B cell (primary cell): ENCODE measurements at regions not wholly inside any gene's neighbourhood (a gene's known extent, or its start where the extent isn't known, plus 50 kb on each side); places are given as distances from the start of the nearest gene placed in this dataset.

ENCODE experiments used
- ATAC-seq: fragments of 200-7000 bp; cut with Tn5 transposase; one replicate; pipeline ENCODE4 v1.10.0; 2021; ENCODE audit warnings: low read depth, mild to moderate bottlenecking, moderate number of reproducible peaks, moderate library complexity
- CTCF ChIA-PET: fragments of 350-600 bp; sonication (Branson Sonifier 250); formaldehyde crosslinking; loops from one replicate; lab custom pipeline; 2021; ENCODE audit warnings: antibody characterized with exemption, inconsistent platforms; lab: Charles Lee
- POLR2A ChIA-PET: fragments of 350-600 bp; sonication (Branson Sonifier 250); formaldehyde crosslinking; loops from one replicate; lab custom pipeline; 2021; ENCODE audit warnings: antibody characterized with exemption; lab: Charles Lee
- DNase-seq: peaks from one replicate; pipeline ENCODE4 v3.0.0; 2013
- H2AFZ ChIP-seq: 2 replicates; pipeline ENCODE4 v1.6.1; 2012; ENCODE audit warnings: mild to moderate bottlenecking, low read depth, low read length; ENCODE audit not compliant: insufficient read depth, poor library complexity, severe bottlenecking
- H3K27ac ChIP-seq, 2 donors: 1 replicate in 1 of 2; 2 replicates in 1 of 2; pipeline ENCODE4 v1.5.1; 2012 to 2013; ENCODE audit warnings: low read length in 2 of 2, mild to moderate bottlenecking in 2 of 2, moderate library complexity in 1 of 2
- H3K27me3 ChIP-seq, 4 experiments: fragments of 200-600 bp in 1 of 4; sonication (generic) in 1 of 4; replicated peaks in 1 of 4; 1 replicate in 2 of 4; 2 replicates in 2 of 4; pipeline versions ENCODE4 v1.6.1 to v1.7.0; 2013 to 2016; ENCODE audit warnings: low read length in 3 of 4, mild to moderate bottlenecking in 2 of 4, mixed read lengths in 1 of 4, moderate library complexity in 1 of 4; ENCODE audit not compliant: insufficient read depth in 4 of 4, control insufficient read depth in 3 of 4; ENCODE audit errors: control extremely low read depth in 1 of 4
- H3K36me3 ChIP-seq, 2 experiments: replicated peaks in 1 of 2; 1 replicate in 1 of 2; 2 replicates in 1 of 2; pipeline versions ENCODE4 v1.6.1 to v1.7.1; 2013; ENCODE audit warnings: low read length in 1 of 2; ENCODE audit not compliant: insufficient read depth in 2 of 2, control insufficient read depth in 1 of 2; ENCODE audit errors: control extremely low read depth in 1 of 2, extremely low read depth in 1 of 2
- H3K4me1 ChIP-seq, 2 donors: fragments of 200-600 bp in 1 of 2; sonication (generic) in 1 of 2; 1 replicate in 1 of 2; 2 replicates in 1 of 2; pipeline versions ENCODE4 v1.5.1 to v1.6.1; 2013 to 2017; ENCODE audit warnings: low read length in 2 of 2; ENCODE audit not compliant: control insufficient read depth in 2 of 2, insufficient read depth in 2 of 2
- H3K4me2 ChIP-seq: replicated peaks from 2 replicates; pipeline ENCODE3; 2012; ENCODE audit warnings: mild to moderate bottlenecking, low read depth, low read length; ENCODE audit not compliant: poor library complexity, severe bottlenecking
- H3K4me3 ChIP-seq, 5 experiments: fragments of 200-600 bp in 1 of 5; sonication (generic) in 1 of 5; 1 replicate in 3 of 5; 2 replicates in 2 of 5; pipeline versions ENCODE4 v1.5.1 to v1.7.0; 2011 to 2016; ENCODE audit warnings: low read length in 4 of 5, mild to moderate bottlenecking in 4 of 5, low read depth in 2 of 5, control low read depth in 1 of 5, moderate library complexity in 1 of 5; ENCODE audit not compliant: insufficient read depth in 1 of 5; ENCODE audit errors: control extremely low read depth in 1 of 5, extremely low read depth in 1 of 5
- H3K79me2 ChIP-seq: fragments of 200-600 bp; sonication (generic); one replicate; pipeline ENCODE4 v1.6.0; 2016; ENCODE audit warnings: low read length; ENCODE audit not compliant: control insufficient read depth, insufficient read depth
- H3K9ac ChIP-seq: fragments of 200-600 bp; sonication (generic); 2 replicates; pipeline ENCODE4 v1.6.1; 2017; ENCODE audit warnings: mild to moderate bottlenecking, low read length, moderate library complexity
- H3K9me3 ChIP-seq, 3 donors: one replicate each; pipeline versions ENCODE4 v1.6.1 to v1.7.1; 2013; ENCODE audit warnings: low read length in 2 of 3; ENCODE audit not compliant: control insufficient read depth in 2 of 3, insufficient read depth in 1 of 3; ENCODE audit errors: control extremely low read depth in 1 of 3
- H4K20me1 ChIP-seq: 2 replicates; pipeline ENCODE4 v1.6.0; 2012; ENCODE audit warnings: mild to moderate bottlenecking, low read length; ENCODE audit not compliant: insufficient read depth, control insufficient read depth, poor library complexity, severe bottlenecking
- H3K27ac Mint-ChIP-seq: one replicate; pipeline ENCODE4 v1.8.0; 2021; ENCODE audit warnings: mixed read lengths
- H3K27me3 Mint-ChIP-seq: one replicate; pipeline ENCODE4 v1.8.0; 2021; ENCODE audit warnings: mixed read lengths
- H3K4me1 Mint-ChIP-seq: one replicate; pipeline ENCODE4 v1.8.0; 2021; ENCODE audit warnings: mixed read lengths
- H3K4me3 Mint-ChIP-seq: one replicate; pipeline ENCODE4 v1.8.0; 2021; ENCODE audit warnings: mixed read lengths
- H3K9me3 Mint-ChIP-seq: one replicate; pipeline ENCODE4 v1.8.0; 2022; ENCODE audit warnings: mixed read lengths; ENCODE audit not compliant: insufficient read depth
- EZH2 ChIP-seq: IDR thresholded peaks from 2 replicates; pipeline ENCODE4 v1.6.1; 2012; ENCODE audit warnings: borderline replicate concordance, low read depth, mild to moderate bottlenecking, moderate library complexity, low read length; ENCODE audit not compliant: insufficient read depth, poor library complexity, severe bottlenecking
- WGBS: methylation state at CpG from one replicate; pipeline ENCODE4 v1.1.5; 2013; ENCODE audit warnings: missing lambda C conversion rate; ENCODE audit not compliant: insufficient coverage; 5-methylcytosine and 5-hydroxymethylcytosine counted together
- intact Hi-C: fragments of 100-400 bp; cut with micrococcal nuclease; formaldehyde crosslinking; loops from one replicate; pipeline ENCODE4 v1.10.0; 2022
- TF ChIP-seq, protein P1 (sequence below): fragments of 200-600 bp; IDR thresholded peaks from one replicate; pipeline ENCODE4 v1.8.0; 2022; ENCODE audit warnings: antibody characterized with exemption, mild to moderate bottlenecking

DNA sequence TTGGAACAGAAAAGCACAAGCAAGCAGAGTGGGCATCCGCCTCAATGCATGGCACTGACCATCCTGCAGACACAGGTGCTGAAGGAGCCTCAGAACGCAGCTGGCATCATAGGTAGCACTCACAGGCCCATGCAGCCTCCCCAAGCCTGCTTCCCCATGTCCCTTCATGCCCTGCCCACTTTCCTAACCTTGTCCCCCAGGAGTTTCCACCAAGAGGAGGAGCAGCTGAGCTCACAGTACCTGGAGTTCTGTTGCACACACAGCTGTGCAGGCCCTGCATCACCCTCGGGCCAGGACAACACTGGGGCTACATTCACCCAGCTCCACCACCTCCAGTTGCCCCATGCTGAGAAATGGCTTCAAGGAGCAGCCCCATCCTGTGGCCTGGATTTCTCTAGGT is 83.4 kb downstream of the SETD4 start:
- ChIA-PET CTCF (no interaction called here), POLR2A (no interaction called here)
- Mint-ChIP-seq H3K27ac (no peak overlapping the region), H3K27me3 (peaks cover 35% of the 10 kb centered on the region), H3K4me3 (no peak overlapping the region), H3K4me1 (peaks cover 9% of the 10 kb centered on the region), H3K9me3 (peaks cover 4% of the 10 kb centered on the region)
- intact Hi-C loops: no loop called here
- Histone ChIP-seq H4K20me1 (no peaks in the 10 kb centered on the region), H3K9me3 (peaks cover 2 to 6% (median 6%) of the 10 kb centered on the region in 3 donors), H3K36me3 (no peaks in the 10 kb centered on the region), H3K4me3 (no peak overlapping the region), H2AFZ (no peak overlapping the region), H3K4me1 (peaks cover 0 to 7% of the 10 kb centered on the region in 2 donors), H3K27me3 (peaks cover 0 to 13% (median 6%) of the 10 kb centered on the region in 4 experiments), H3K4me2 (no peak overlapping the region), H3K79me2 (no peaks in the 10 kb centered on the region), H3K9ac (no peak overlapping the region), H3K27ac (no peak overlapping the region)
- DNase-seq (no peak), ATAC-seq (no peak)
- WGBS: 77% methylated on average over 3 of the region's 3 CpGs
- TF ChIP-seq, protein P1, sequence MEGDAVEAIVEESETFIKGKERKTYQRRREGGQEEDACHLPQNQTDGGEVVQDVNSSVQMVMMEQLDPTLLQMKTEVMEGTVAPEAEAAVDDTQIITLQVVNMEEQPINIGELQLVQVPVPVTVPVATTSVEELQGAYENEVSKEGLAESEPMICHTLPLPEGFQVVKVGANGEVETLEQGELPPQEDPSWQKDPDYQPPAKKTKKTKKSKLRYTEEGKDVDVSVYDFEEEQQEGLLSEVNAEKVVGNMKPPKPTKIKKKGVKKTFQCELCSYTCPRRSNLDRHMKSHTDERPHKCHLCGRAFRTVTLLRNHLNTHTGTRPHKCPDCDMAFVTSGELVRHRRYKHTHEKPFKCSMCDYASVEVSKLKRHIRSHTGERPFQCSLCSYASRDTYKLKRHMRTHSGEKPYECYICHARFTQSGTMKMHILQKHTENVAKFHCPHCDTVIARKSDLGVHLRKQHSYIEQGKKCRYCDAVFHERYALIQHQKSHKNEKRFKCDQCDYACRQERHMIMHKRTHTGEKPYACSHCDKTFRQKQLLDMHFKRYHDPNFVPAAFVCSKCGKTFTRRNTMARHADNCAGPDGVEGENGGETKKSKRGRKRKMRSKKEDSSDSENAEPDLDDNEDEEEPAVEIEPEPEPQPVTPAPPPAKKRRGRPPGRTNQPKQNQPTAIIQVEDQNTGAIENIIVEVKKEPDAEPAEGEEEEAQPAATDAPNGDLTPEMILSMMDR: no peak
- no peak for TF ChIP-seq EZH2

DNA sequence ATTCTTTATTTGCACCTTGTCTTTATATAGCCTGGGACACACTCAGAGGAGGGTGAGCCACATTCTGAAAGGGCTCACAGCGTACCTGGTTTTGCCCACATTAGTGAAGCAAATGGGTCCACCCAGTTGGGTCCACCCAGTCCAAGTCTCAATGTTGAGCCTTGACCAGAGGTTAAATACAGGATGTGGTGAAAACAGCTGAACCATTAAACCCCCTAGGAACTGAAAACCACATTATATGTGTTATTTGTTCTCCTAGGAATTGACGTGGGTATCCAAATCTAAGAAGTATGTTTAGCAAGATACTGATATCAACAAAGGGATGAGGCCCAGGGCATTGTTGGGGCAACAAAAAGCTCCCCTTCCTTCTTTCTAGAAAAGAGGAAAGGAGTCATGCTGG is 83.8 kb downstream of the SETD4 start:
- ATAC-seq: no peak
- peaks cover 9% of the 10 kb centered on the region for H3K4me1 Mint-ChIP-seq
- 50% methylated on average over 1 of the region's 2 CpGs for WGBS

More for the DNA sequence above, 83.8 kb downstream of the SETD4 start:
- H3K4me3 Mint-ChIP-seq: no peak overlapping the region
- H3K4me2 ChIP-seq: no peak overlapping the region
- no peaks in the 10 kb centered on the region for H3K79me2 ChIP-seq
- H3K4me3 ChIP-seq: no peak overlapping the region
- H3K9me3 ChIP-seq: peaks cover 2 to 6% (median 6%) of the 10 kb centered on the region in 3 donors
- H3K4me1 ChIP-seq: peaks cover 0 to 7% of the 10 kb centered on the region in 2 donors
- H3K27ac Mint-ChIP-seq: no peak overlapping the region
- POLR2A ChIA-PET: no interaction called here
- no peak overlapping the region for H2AFZ ChIP-seq
- H3K36me3 ChIP-seq: no peaks in the 10 kb centered on the region
- no peaks in the 10 kb centered on the region for H4K20me1 ChIP-seq
- H3K27me3 Mint-ChIP-seq: peaks cover 33% of the 10 kb centered on the region
- peaks cover 4% of the 10 kb centered on the region for H3K9me3 Mint-ChIP-seq
- CTCF ChIA-PET: no interaction called here
- no peak for TF ChIP-seq EZH2
- TF ChIP-seq, protein P1: no peak
- no peak overlapping the region for H3K27ac ChIP-seq
- DNase-seq: no peak
- peaks cover 0 to 13% (median 6%) of the 10 kb centered on the region in 4 experiments for H3K27me3 ChIP-seq
- H3K9ac ChIP-seq: no peak overlapping the region
- intact Hi-C loops: no loop called here
